GM10266 (cell line): ENCODE measurements at regions not wholly inside any gene's neighbourhood (a gene's known extent, or its start where the extent isn't known, plus 50 kb on each side); places are given as distances from the start of the nearest gene placed in this dataset.

Experiments
- DNase-seq: peaks from one replicate; pipeline ENCODE4 v3.0.0; 2012; ENCODE audit errors: extremely low spot score
- CTCF ChIP-seq: IDR thresholded peaks from 2 replicates; pipeline ENCODE4 v1.5.1; 2012; ENCODE audit warnings: mild to moderate bottlenecking, low read depth; ENCODE audit not compliant: control insufficient read depth, insufficient read depth; ENCODE audit errors: missing control alignments

GRCh38 chr4:185898413-185898812, 86.4 kb upstream of the SORBS2 start:
- DNase-seq, result no peak
- TF ChIP-seq CTCF, result no peak

- DNase-seq, result no peak
- TF ChIP-seq CTCF, result no peak
These were observed 87.8 kb upstream of the SORBS2 start for GRCh38 chr4:185899833-185900232.

- TF ChIP-seq CTCF, result no peak
- DNase-seq, result no peak
These were observed 90.7 kb upstream of the SORBS2 start for GRCh38 chr4:185902654-185903053.

- no peak for TF ChIP-seq CTCF
- no peak for DNase-seq
These were observed 91.2 kb upstream of the SORBS2 start for GRCh38 chr4:185903205-185903604.

GRCh38 chr4:185904381-185904780, 92.4 kb upstream of the SORBS2 start:
- no peak for TF ChIP-seq CTCF
- DNase-seq, result no peak

- DNase-seq, result no peak
- no peak for TF ChIP-seq CTCF
These were observed 98.0 kb upstream of the SORBS2 start for GRCh38 chr4:185909972-185910371.

- no peak for DNase-seq
- no peak for TF ChIP-seq CTCF
These were observed 99.6 kb upstream of the SORBS2 start for GRCh38 chr4:185911556-185912064.
